SK-N-SH (cell line): ENCODE measurements at regions not wholly inside any gene's neighbourhood (a gene's known extent, or its start where the extent isn't known, plus 50 kb on each side); places are given as distances from the start of the nearest gene placed in this dataset.

Source experiments
- CTCF ChIP-seq: fragments of 200-600 bp; sonication (generic); IDR thresholded peaks from 2 replicates; pipeline ENCODE4 v1.6.1; 2017; ENCODE audit warnings: antibody characterized with exemption, mild to moderate bottlenecking, moderate library complexity
- EZH2phosphoT487 ChIP-seq: fragments of 200-600 bp; sonication (generic); IDR thresholded peaks from 2 replicates; pipeline ENCODE4 v1.6.1; 2017; ENCODE audit warnings: low read depth, mixed run types, mild to moderate bottlenecking, antibody characterized with exemption, moderate library complexity, borderline replicate concordance
- TEAD4 ChIP-seq: IDR thresholded peaks from 2 replicates; pipeline ENCODE4 v1.4.0; 2012; ENCODE audit warnings: mild to moderate bottlenecking, borderline replicate concordance; ENCODE audit not compliant: insufficient read depth

GRCh38 chr10:89852872-89853271 lies 151.5 kb downstream of the KIF20B start:
- no peak for TF ChIP-seq CTCF
- TF ChIP-seq EZH2phosphoT487, result no peak
- TF ChIP-seq TEAD4, result no peak
